GM19372 (cell line): ENCODE measurements at regions not wholly inside any gene's neighbourhood (a gene's known extent, or its start where the extent isn't known, plus 50 kb on each side); places are given as distances from the start of the nearest gene placed in this dataset.

Experiments used
- ATAC-seq: cut with Tn5 transposase; IDR thresholded peaks from one replicate; pipeline ENCODE4 v1.9.1; 2021; ENCODE audit warnings: mild to moderate bottlenecking, low read depth, moderate library complexity; ENCODE audit not compliant: unreplicated experiment

DNA sequence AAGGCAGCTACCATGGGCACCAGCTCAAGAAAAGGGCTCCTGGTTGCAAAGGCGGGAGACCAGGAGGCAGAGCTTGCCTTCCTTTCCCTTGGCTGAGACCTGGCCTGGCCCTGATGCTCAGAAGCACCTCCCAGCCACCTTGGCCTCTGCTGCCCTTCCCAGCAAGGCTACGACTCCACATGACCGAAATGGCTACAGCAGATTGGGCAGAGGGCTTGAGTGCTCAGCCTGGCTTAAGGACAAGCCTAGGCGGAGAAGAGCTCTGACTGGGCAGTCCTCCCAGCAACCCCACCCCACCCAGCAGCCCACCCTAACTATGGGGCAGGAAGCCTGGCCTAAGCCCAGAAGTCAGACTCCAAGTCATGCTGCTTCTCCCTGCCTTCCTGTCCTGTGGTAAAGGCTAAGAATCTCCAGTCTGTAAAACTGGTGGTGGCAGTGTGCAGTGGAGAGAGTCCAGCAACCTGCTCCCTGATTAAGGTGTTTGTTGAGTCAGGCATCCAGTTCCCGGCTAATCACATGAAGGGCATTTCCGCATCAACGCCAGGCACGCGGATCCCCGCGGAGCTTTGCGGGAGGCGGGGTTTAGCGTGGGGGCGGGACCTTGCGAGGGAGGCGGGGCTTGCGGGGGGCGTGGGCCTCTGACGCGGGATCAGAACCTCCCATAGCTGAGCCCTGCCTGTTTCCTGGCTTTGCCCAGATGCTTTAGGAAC is 256.0 kb downstream of the BCL11A start:
- no peak for ATAC-seq

GRCh38 chr2:60296219-60296955 is 257.1 kb downstream of the BCL11A start:
- ATAC-seq, result no peak

DNA sequence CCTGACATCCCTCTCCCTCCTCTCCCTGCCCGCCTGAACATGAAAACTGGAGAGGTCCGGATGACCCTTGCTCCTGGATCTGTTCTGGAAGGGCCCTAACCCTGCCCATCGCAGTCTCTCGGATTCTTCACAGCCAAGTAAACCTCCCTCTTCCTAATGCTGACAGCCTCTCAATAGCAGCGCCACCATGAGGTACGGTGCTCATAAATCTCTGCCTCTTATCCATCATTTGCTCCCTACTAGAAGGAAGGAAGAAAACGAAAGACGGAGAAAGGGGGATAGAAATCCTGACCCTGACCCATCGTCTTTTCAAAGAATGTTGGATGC is 257.9 kb downstream of the BCL11A start:
- no peak for ATAC-seq

- ATAC-seq, result no peak
These were observed 258.4 kb downstream of the BCL11A start for GRCh38 chr2:60294901-60295635.

DNA sequence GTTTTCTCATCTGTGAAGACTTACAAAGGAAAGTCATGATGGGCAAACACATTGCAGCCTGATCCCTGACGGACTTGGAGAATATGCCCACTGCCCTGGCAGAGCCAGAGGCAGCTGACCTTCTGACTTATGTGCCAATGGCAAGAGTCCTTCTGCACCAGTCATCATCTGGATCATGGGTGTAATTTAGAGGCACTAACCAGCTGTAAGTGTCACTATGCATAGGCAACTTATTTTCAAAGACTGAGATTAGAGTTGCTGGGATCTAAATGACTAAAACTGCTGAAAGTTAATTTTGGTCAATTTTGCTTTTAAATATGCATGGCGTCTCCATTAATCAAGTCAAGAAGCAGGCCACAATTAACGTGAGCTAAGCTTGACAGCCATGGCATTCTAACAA is 261.2 kb downstream of the BCL11A start:
- ATAC-seq, result no peak

DNA sequence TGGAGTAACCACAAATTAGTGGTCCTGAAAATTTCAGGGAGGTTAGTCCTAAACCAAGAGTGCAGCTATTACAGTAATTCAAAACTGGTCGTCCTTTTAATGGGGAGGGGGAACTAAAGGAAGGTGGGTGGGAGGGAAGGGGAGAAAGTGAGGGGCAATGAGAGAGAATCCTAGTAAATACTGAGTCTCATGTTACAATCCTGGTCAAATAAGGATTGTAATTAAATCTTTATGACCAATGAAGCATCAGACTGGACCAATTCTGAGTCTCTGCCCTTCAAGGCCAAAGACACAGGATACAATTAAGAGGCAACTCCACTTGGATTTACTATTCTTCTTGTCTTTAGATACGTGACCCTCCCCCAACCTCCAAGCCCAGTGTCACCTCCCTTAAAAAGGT is 262.9 kb downstream of the BCL11A start:
- no peak for ATAC-seq

DNA sequence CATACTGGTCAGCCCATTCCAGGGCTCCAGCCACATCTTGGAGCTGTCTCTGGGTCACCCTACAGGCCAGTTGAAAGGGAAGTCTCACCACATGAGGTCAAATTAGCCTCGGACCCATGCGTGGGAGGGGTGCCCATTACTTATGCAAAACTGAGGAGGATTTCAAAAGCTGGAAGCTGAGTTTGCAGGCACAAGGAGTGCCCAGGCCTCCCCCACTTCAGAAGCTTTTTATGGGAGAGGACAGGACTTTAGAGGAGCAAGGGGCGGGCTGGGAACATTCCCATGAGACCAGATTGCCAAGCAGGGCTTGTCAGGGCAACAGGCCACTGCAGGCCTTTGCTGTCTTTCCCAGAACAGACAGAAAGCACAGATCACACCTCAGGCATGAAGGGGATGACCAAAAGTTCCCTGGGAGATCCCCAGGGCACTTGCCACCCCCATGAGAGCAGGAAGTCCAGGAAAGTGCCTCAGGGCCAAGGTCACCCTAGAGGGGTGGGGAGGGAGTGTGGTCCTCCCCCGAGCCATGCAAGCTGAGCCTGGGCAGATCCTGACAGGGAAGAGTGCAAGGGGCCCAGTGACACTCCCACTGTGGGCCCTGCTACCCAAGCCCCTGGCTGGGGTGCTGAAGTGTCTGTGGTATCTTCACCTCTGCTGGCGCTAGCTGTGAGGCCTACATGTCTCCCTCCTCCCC is 267.7 kb downstream of the BCL11A start:
- ATAC-seq, result no peak

GRCh38 chr2:60283626-60284025 is 269.8 kb downstream of the BCL11A start:
- no peak for ATAC-seq

DNA sequence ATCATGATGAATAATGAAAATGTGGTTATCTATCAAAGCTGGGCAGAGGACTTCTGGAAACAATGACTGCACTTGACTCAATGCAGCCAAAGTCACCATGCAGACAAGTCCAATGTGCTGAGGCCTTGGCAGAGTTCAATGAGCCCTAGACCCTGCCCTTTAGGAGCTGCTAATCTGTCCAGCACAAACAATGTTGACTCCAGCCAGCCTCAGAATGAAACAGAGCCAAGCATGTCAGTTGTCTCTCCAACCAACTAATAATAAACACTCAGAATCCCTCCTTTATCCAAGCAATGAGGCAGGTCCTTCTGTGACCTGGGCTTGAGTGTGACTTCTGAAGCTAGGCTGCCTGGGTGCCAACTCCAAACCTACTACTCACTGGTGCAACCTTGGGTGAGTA is 270.6 kb downstream of the BCL11A start:
- ATAC-seq, result no peak

GRCh38 chr2:60281730-60282129 is 271.7 kb downstream of the BCL11A start:
- ATAC-seq, result no peak

DNA sequence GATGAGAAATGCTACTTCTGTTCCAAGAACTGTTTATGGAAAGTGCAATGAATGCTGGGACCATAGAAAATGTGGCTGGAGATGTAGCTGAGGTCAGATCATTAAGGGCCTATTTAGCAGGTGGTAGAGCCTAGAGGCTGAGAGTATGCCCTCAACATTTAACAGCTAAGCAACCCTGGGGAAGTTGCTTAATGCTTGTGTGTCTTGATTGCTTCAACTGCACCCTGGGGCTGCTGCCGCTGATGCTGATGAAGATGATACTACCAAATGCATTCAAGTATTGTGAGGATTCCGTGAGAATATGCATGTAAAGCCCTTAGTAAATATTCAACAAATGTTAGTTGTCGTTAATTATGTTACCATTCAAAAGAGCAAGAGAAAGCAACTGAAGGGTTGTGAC is 273.2 kb downstream of the BCL11A start:
- no peak for ATAC-seq

DNA sequence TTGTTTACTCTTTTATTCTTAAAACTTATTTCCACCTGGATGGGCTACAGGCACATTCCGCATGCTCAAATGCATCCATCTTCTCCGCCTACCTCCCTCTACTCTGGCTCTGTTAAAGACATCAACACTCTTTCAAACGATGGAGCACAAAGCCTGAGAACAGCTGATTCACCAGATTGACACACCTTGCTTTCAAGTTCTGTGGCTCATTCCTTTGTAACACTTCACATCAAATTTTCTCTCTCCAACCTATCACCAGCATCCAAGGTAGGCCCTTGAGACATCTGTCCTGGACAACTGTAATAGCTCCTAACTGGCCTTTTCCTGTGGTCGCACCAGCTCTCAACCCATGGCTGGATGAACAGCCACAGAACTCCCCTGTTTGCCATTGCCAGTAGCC is 274.5 kb downstream of the BCL11A start:
- no peak for ATAC-seq

DNA sequence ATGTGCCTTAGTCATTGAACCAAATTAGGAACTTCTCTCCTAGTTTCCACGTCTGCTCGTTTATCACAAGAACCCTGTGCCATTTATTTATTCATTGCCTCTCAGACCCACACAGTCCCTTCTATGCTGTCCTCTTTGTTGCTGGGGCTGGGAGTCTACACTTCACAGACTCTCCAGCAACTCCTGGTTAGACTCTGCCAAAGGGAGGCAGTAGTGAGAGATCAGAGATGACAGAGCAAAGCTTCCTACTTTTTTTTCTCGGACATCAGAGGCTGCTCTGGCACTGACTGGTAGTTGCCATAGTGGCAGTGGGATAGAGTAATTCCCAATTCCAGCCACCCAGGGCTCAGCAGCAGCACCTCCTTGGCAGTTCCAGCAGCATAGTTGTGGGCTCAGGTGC is 277.5 kb downstream of the BCL11A start:
- ATAC-seq, result no peak

- ATAC-seq, result no peak
These were observed 279.6 kb downstream of the BCL11A start for GRCh38 chr2:60273836-60274235.

- ATAC-seq, result no peak
These were observed 281.7 kb downstream of the BCL11A start for GRCh38 chr2:60271713-60272112.

DNA sequence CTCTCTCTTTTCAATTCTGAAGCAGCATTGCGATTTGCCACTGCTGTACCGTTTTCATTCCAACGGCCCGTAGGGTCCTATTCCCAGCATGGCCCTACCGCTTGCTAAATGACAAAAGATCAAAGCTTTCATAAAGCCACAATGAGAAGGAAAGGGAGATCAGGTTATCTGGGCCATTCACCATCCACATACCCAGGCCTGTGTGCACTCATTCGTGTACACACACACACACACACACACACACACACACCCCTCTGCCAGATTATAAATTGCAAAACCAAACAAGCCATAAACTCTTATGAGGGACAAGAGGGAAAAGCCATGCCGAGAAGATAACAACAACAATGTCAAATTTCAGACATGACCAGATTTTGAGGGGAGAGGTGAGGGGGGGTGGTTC is 282.3 kb downstream of the BCL11A start:
- ATAC-seq, result no peak

GRCh38 chr2:60268661-60269060 is 284.8 kb downstream of the BCL11A start:
- no peak for ATAC-seq

GRCh38 chr2:60268032-60268431 is 285.4 kb downstream of the BCL11A start:
- no peak for ATAC-seq

DNA sequence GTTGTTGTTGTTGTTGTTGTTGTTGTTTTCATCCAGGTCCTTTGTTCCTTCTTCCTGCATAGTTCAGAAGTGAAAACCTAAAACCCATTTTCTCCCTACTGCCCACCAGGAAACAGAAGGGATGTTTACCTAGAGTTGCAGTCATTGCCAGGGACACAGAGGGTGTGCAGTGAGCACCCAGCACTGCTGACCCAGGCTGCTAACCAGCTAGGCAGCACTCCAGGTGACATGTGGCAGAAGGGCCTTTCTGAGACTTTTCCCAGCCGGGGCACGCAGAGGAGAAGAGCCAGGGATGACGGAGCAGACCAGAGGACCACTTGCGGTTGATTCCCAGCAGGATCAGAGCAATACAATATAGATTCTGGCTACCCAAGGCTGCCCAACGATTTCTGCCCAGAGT is 286.3 kb downstream of the BCL11A start:
- no peak for ATAC-seq

GRCh38 chr2:60262178-60262577 is 291.3 kb downstream of the BCL11A start:
- ATAC-seq, result no peak

DNA sequence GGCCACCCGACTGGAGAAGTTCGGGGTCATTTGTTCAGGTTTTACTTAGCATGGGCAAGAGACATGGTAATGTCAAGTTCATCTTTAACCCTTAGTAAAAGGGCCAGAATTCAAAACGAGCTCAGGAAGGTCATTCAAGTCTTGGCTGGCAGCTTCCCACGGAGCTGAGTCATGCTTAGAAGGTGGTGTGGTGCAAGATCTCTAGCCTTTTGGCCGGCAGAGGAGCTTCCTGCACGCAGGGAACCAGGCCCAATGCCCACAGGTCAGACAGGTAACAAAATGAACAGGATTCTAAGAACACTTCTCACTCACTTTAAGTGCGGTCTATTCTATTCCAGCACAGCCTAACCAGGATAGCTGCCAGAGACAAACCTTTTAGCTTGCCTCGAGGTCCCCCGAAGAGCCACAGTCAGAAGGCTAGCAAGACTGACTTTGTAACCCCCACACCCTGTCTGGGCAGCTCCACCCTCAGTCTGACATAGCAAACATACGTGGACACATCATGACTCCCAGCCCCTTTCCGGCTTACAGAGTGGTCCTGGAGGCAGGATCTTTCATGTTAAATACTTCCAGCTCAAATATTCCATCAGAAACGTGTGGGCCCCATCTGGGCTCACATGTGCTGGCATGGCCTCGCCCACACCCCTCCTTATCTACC is 292.7 kb downstream of the BCL11A start:
- no peak for ATAC-seq
